Neutrophil (primary cell): ENCODE measurements at regions not wholly inside any gene's neighbourhood (a gene's known extent, or its start where the extent isn't known, plus 50 kb on each side); places are given as distances from the start of the nearest gene placed in this dataset.

Source experiments
- H3K27ac ChIP-seq: fragments of 200-600 bp; sonication (generic); 2 replicates; pipeline ENCODE4 v1.5.1; 2016; ENCODE audit warnings: mild to moderate bottlenecking, moderate library complexity
- H3K27me3 ChIP-seq: fragments of 200-600 bp; sonication (generic); 2 replicates; pipeline ENCODE4 v1.6.0; 2016; ENCODE audit warnings: mild to moderate bottlenecking
- H3K36me3 ChIP-seq: fragments of 200-600 bp; sonication (generic); 2 replicates; pipeline ENCODE4 v1.5.1; 2017
- H3K4me1 ChIP-seq, 2 experiments: fragments of 200-600 bp in 1 of 2; sonication (generic) in 1 of 2; 1 replicate in 1 of 2; 2 replicates in 1 of 2; pipeline versions ENCODE4 v1.5.1 to v1.6.1; 2013 to 2016; ENCODE audit warnings: low read depth in 1 of 2, low read length in 1 of 2, mild to moderate bottlenecking in 1 of 2, moderate library complexity in 1 of 2; ENCODE audit not compliant: control insufficient read depth in 1 of 2, insufficient read depth in 1 of 2
- H3K4me3 ChIP-seq, 2 experiments: fragments of 200-600 bp in 1 of 2; sonication (generic) in 1 of 2; 1 replicate in 1 of 2; 2 replicates in 1 of 2; pipeline ENCODE4 v1.5.1; 2013 to 2016; ENCODE audit warnings: low read depth in 1 of 2, low read length in 1 of 2, mild to moderate bottlenecking in 1 of 2, moderate library complexity in 1 of 2
- H3K9me3 ChIP-seq: fragments of 200-600 bp; sonication (generic); 2 replicates; pipeline ENCODE4 v1.5.1; 2016
- CTCF ChIP-seq: fragments of 200-600 bp; sonication (generic); IDR thresholded peaks from 2 replicates; pipeline ENCODE4 v1.5.1; 2016; ENCODE audit warnings: antibody characterized with exemption

DNA sequence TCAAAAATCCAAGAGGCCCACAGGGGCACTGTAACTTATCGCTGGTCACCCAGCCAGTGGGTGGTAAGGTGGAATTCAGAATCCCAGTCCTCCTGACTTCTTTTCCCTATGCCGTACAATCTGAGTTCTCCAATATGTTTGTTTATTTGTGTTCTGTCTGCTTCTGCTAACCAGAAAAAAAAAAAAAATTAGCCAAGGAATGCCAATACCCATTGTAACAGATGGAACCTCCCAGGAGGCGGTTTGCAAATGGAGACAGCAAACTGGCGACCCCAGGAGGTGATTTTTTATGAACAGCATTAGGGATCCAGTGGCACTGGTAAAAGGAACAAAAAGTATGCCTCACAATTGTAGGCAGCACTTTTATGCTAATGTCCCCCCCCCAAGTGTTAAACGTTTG, 189.0 kb upstream of the FGGY start:
- Histone ChIP-seq H3K9me3 (no peaks in the 10 kb centered on the region), H3K4me1 (no peaks in the 10 kb centered on the region), H3K27me3 (no peaks in the 10 kb centered on the region), H3K27ac (no peak overlapping the region), H3K36me3 (no peaks in the 10 kb centered on the region), H3K4me3 (no peak overlapping the region)
- no peak for TF ChIP-seq CTCF

- Histone ChIP-seq H3K36me3 (no peaks in the 10 kb centered on the region), H3K27me3 (no peaks in the 10 kb centered on the region), H3K9me3 (no peaks in the 10 kb centered on the region), H3K27ac (no peak overlapping the region), H3K4me3 (no peak overlapping the region), H3K4me1 (no peaks in the 10 kb centered on the region)
- no peak for TF ChIP-seq CTCF
These were observed 188.2 kb upstream of the FGGY start for GRCh38 chr1:59108481-59109317.

DNA sequence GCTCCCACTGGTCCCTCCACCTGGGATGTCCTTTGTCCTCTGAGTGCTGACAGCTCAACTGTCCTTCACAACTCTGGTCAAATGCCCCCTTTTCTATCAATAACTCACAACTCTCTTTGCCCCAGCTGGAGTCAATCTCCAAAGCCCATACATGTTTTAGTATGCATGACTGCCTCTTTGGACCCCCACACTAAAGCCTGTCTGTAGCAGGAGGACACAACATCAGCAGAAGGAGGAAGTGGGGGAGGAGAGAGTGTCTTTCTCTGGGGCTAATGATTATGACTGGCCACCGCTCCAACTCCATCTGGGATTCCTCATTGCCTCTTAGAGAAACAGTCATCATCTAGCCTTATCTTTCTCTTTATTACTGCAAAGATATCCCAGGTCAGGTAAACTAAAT, 186.6 kb upstream of the FGGY start:
- no peaks in the 10 kb centered on the region for H3K27me3 ChIP-seq
- no peaks in the 10 kb centered on the region for H3K36me3 ChIP-seq
- no peaks in the 10 kb centered on the region for H3K4me1 ChIP-seq
- no peak for TF ChIP-seq CTCF
- H3K4me3 ChIP-seq = no peak overlapping the region
- no peak overlapping the region for H3K27ac ChIP-seq
- no peaks in the 10 kb centered on the region for H3K9me3 ChIP-seq

GRCh38 chr1:59113876-59114457, 182.9 kb upstream of the FGGY start:
- H3K4me3 ChIP-seq = no peak overlapping the region
- H3K27ac ChIP-seq = no peak overlapping the region
- no peaks in the 10 kb centered on the region for H3K4me1 ChIP-seq
- no peak for TF ChIP-seq CTCF
- H3K36me3 ChIP-seq = no peaks in the 10 kb centered on the region
- no peaks in the 10 kb centered on the region for H3K9me3 ChIP-seq
- no peaks in the 10 kb centered on the region for H3K27me3 ChIP-seq

DNA sequence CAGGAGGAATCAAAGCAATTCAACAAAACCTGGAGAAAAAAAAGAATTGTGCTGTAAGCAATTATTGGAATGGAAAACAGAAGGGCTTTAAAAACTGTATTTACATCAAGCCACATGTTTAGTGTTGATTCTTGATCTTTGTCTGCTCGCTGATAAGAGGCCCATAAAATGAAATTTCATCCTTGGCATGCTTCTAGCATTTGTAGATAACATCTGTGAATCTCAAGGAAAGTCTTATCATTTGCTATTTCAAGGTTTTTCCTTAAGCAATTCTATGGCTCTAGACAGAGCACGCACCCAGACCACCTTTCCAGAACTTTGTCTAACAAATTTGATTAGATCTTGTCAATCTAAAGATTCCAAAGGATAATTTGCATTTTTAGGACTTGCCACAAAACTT, 181.0 kb upstream of the FGGY start:
- no peaks in the 10 kb centered on the region for H3K4me1 ChIP-seq
- no peaks in the 10 kb centered on the region for H3K36me3 ChIP-seq
- TF ChIP-seq CTCF = no peak
- no peak overlapping the region for H3K27ac ChIP-seq
- no peaks in the 10 kb centered on the region for H3K9me3 ChIP-seq
- H3K27me3 ChIP-seq = no peaks in the 10 kb centered on the region
- no peak overlapping the region for H3K4me3 ChIP-seq
